GM12874 (cell line): ENCODE measurements at regions not wholly inside any gene's neighbourhood (a gene's known extent, or its start where the extent isn't known, plus 50 kb on each side); places are given as distances from the start of the nearest gene placed in this dataset.

Experiments
- TF ChIP-seq, protein P1 (sequence below): IDR thresholded peaks from 2 replicates; pipeline ENCODE4 v1.5.1; 2011; ENCODE audit warnings: low read depth, mild to moderate bottlenecking, control low read depth, low read length, moderate library complexity; ENCODE audit not compliant: insufficient read depth

DNA sequence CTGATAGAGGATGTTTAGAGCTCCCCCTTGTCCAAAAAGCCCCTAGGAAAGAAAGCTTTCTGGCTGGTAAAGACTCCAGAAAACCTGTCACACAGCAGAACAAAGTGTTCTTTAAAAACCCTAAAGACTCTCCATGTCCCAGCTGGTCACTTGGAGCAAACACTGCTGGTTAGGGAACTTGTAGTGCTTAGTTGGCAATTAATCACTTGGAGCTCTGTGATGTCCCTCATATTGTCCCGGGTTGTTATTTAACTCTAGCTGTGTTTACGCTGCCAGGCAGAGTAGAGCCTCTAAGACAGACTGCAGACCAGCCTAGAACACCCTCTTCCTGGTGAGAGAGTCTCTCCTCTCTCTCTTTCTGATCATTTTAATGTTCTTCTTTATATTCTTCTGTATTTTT, 267.3 kb downstream of the BCOR start:
- TF ChIP-seq, protein P1, sequence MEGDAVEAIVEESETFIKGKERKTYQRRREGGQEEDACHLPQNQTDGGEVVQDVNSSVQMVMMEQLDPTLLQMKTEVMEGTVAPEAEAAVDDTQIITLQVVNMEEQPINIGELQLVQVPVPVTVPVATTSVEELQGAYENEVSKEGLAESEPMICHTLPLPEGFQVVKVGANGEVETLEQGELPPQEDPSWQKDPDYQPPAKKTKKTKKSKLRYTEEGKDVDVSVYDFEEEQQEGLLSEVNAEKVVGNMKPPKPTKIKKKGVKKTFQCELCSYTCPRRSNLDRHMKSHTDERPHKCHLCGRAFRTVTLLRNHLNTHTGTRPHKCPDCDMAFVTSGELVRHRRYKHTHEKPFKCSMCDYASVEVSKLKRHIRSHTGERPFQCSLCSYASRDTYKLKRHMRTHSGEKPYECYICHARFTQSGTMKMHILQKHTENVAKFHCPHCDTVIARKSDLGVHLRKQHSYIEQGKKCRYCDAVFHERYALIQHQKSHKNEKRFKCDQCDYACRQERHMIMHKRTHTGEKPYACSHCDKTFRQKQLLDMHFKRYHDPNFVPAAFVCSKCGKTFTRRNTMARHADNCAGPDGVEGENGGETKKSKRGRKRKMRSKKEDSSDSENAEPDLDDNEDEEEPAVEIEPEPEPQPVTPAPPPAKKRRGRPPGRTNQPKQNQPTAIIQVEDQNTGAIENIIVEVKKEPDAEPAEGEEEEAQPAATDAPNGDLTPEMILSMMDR: no peak

DNA sequence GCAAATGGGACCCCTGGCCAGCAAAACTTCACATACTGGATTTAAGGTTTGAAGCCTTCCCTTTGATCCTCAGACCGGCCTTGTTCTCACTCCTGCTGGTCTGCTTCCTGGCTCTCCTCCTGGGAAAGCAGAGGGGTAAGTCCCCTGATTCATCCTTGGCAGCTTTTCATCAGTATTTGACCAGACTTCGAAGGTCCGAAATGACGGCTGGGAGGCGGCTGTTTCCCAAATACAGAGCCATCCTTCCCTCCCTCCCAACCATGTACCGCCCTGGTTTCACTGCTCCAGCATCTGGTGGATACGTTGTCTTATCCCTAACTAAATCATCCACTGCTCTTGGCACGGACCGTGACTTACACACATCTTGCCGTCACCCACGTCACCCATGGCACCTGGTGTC, 265.5 kb downstream of the BCOR start:
- TF ChIP-seq, protein P1: no peak

DNA sequence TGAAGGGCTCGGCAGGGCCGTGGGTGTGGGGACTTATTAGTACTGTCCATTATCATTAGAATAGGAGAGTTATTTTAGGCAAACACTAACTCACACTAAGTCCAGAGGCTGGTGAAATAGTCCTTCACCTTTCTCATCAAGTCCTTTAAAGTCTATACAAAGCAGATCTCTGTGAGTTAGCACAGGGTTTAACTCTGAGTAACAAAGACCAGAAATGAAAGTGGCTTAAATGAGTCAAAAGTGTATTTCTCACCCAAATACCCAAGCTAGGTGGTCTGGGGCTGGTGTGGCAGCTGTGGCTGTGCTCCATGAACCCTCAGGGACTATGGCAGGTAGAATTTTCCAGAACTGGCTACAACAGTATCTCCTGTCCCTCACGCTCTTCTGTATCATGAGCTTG, 263.2 kb downstream of the BCOR start:
- TF ChIP-seq, protein P1: no peak

DNA sequence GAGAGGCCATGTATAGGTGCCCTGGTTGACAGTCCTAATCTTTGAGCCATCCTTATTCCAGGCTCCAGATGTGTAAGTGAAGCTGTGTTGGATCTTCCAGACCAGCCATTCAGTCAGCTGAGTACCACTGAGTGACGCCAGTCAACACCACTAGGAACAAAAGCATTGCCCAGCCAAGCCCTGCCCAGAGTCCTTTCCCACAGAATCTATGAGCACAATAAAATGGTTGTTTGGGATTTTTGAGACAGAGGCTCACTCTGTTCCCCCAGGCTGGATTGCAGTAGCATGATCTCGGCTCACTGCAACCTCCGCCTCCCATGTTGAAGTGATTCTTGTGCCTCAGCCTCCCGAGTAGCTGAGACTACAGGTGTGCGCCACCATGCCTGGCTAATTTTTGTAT, 262.5 kb downstream of the BCOR start:
- TF ChIP-seq, protein P1: no peak

DNA sequence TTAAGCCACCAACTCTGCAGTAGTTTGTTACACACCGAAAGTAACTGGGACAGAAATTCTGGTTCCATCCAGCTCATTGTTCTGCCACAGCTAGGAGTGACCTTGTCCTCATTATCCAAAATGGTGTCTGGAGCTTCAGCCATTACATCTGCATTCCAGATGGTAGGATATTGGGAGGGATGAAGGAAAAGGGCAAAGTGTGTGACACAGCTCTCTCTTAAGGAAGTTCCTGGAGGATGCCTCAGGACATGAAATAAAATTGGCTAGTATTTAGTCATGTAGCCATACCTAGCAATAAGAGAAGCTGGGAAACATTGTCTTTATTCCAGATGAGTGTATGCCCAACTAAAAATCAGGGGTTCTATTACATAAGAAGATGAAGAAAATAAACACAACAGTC, 262.0 kb downstream of the BCOR start:
- TF ChIP-seq, protein P1: no peak

DNA sequence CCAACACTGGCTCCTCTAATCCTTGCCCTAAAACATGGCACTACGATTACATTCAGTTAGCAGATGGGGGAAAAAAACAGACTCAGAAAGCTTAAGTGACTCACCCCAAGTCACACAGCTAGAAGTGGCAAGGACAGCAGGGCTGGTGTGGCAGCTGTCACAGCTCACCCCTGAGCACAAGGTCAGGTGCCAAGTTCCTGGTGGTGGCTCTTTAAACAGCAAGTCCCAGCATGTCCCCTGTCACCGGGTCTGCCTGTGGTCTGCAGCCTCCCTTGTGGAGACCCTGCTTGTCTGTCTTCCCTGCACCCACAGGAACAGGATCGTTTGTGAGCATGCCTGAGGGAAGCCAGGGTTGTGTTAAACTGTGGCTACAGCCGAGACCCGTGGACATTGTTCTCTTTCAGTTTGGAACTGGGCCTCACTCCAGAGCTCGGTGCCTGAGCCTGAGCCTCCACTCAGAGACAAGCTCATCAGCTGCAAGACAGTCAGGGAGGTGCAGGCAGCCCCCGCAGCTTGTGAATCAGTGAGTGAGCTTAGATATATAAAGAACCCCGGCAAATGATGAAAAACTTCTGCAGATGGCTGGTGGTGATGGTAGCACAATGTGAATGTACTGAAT, 260.8 kb downstream of the BCOR start:
- TF ChIP-seq, protein P1: no peak

DNA sequence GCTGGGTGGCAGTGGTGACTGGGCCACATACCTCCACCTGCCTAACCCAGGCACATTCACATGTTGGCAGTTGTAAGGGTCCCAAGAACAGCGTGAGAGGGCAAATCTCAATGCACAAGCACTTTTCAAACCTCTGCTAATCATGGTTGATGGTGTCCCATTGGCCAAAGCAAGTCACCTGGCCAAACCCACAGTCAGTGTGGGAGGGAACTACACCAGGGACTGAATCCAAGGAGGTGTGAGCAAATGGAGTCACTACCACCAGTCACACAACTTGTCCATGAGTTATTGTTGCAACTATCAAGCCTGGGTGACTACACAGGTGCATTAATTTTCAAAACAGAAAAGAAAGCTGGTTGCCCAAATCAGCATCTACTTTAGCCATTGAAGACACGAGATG, 260.1 kb downstream of the BCOR start:
- TF ChIP-seq, protein P1: no peak
